HG02870 (cell line): ENCODE measurements at regions not wholly inside any gene's neighbourhood (a gene's known extent, or its start where the extent isn't known, plus 50 kb on each side); places are given as distances from the start of the nearest gene placed in this dataset.

ENCODE experiments used
- ATAC-seq: cut with Tn5 transposase; IDR thresholded peaks from one replicate; pipeline ENCODE4 v1.9.1; 2021; ENCODE audit warnings: mild to moderate bottlenecking, moderate library complexity; ENCODE audit not compliant: unreplicated experiment

DNA sequence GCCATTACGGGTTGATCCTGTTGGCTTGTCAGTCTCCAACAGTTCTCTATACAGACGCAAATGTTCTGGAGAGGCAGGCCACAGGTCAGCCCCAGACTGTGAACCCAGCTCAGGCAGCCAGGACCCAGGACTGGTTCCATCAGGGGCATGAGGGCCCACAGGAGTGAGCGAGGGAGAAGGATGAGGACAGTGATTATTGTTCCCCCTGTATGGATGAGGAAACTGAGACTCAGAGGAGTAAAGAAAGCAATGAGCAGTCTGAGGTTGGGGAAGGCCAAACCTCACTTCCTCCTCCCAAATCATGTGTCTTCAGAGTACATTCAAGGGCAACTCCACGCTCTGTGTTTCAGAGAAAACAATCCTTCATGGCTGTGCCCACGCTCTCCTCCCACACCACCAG is 121.9 kb downstream of the RPLP1 start:
- ATAC-seq, result no peak

DNA sequence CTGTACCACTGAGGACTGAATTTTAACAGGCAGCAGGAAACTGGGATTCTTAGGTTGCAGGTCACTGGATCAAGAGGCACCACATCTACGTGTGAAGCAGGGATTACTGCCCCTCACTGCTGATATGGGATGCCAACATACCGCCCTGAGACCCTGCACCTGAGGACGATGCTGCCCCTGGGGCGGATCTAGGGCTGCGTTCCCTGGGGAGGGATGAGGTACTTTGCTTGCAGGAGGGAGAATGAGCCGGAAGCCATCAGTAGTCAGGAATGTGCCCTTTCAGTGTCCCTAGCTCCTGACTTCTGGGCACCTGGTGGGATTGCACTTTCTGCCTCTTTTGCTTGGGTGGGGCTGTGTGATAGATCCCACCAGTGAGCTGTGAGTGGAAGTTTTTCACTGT is 122.8 kb downstream of the RPLP1 start:
- no peak for ATAC-seq

DNA sequence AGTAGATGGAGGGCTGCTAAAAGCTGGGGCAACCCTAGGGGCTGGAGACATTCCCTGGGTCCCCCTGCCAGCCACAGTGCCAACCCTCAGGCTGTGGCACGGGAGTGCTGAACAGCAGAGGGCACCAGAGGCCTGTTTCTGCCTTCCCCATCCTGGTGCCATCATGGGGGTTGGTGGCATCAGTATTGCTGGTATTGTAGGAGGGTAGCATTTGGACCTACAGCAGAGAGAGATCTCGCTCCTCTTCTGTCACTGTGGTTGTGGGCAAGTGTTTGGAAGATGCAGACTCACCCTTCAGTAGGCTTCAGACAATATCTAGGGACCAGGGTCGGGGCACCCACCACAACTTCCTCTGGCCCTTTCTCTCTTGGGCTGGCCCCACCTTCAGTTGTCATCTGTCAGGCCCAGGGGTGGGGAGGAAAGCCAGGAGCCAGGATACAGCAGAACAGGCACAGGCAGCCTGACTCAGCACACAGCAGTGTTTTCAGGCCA is 123.5 kb downstream of the RPLP1 start:
- ATAC-seq, result no peak

- no peak for ATAC-seq
Measured at GRCh38 chr15:69576948-69577351, 124.3 kb downstream of the RPLP1 start.

DNA sequence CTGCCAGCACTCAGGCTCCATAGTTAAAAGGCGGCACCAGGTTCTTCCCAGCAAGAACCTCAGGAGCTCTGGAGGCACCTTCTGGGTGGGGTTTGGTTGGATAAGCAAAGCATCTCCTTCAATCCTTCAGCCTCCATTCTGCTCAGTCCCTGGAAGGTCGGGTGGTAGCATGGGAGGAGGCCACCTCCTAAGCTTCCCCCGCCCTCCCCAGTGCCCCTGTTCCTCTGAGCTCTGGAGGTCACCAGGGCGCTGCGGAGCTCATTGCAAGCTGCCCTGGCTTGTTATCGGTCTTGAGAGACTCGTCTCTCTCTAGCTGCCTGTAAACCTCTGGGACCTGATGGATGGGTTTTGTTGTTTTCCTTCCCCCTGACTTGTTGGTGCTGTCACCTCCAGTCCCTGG is 124.8 kb downstream of the RPLP1 start:
- no peak for ATAC-seq

DNA sequence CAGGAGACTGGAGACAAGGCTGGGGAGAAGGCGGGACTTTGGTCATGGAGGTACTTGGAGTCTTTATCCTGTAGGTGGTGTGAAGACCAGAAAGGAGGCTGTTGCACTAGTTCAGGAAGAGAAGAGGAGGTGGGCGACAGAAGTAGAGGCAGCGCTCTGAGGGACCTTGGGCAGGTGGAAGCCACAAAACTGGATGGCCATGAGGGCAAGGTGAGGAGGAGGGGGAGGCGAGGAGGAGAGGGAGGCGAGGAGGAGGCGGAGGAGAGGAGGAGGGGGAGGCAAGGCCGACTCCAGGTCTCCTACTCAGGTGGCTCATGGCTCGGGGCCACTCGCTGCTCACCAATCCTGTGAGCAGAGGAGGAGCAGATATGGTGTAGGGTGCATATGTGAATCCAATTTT is 125.6 kb downstream of the RPLP1 start:
- ATAC-seq, result no peak

DNA sequence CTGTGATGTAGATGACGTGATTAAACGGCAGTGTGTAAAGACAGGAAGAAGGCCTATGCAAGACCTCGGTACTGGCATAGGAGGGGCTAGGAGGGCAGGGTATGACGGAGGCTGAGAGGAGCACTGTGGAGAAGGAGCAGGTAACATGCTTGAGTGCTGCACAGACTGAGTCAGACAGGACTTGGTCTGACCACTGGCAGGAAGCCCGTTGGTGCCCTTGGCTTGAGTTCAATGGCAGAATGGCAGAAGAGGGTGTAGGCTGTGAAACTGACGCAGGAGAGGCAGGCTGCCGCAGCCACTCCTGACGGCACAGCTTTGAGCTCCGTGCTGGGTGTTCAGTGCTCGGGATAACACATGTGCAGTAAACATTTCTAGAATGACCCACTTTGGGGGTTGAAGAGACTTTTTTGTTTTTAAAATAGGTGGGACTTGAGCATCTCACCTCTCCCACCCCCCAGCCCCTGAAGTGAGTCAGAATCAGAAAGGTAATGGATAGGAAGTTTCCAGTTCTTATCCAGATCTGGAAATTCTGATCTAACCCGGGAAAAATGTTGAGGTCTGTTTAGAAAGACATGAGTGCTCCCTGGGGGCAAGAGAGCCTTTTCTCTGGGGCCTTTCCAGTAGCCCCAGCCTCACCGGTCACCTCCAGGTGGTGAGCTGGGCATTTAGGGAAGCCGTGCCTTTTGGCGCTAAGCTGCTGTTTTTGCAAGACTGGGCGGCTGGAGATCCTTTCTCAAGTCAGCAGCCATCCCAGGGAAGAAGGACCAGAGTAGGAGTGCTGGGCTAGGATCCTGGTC is 126.4 kb downstream of the RPLP1 start:
- no peak for ATAC-seq

DNA sequence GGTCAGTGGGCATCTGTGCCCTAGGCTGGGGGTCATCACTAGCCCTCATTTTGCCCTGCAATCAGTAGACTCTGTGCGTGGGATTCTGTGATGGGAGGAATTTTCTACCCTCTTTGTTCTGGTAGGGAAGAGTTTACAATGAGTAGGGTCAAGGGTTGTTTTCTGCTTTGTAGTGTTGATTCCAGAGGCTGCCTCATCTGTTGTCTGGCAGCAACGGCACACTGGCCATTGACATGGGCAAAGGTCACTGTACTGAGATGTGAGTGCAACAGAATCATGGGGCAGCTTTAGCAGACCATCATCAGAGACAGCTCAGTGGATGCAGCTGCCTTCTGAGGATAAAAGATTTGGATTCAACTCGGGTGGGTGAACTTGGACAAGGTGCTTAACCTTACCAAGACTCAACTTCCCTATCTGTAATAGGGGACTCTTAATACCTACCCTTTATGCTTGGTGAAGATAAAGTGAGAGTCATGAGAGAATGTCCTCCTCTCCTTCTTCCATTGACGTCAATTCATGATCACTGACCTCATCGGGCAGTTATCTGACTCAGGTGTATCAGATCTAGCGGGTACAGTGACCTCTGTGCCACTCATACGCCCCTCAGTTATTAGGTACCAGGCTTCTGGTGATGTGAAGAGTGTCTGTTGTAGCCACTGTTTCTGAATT is 127.5 kb downstream of the RPLP1 start:
- no peak for ATAC-seq

GRCh38 chr15:69583626-69584025 is 131.0 kb downstream of the RPLP1 start:
- no peak for ATAC-seq

DNA sequence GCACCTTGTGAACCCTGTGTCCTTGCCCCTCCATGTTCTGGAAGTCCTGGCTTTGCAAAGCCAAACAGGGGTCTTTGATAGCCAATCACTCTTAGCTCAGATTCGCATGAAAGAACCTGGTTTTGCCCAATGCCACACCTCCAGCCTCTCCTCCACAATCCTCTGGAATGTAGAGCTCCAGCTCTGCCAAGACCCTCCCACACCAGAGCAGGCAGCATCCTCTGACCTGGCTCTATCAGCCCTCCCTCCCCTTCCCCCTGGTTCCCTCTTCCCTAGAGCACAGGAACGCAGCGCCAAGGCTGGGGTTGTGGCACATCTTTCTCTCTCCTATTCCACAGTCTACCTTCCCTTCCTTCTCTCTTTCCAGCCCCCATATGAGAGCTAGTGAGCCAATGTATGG is 133.3 kb downstream of the RPLP1 start:
- ATAC-seq, result no peak

DNA sequence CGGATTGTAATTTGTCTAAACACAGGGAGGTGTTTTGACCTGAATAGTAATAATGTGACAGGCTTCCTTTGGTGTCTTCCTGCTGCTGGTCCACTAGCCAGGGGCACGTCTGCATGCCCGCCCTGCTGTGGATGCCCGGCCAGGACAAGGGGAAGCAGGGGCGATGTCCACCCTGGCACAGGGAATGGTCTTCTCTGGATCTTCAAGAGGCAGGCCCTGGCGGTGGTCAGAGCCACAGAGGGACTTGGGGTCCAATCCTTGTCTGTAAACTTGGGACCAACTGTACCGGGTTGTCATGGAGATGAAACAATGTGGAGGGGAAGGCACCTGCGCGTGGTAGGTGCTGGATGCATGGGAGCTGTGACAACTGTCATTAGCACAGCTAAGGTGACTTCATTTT is 134.1 kb downstream of the RPLP1 start:
- no peak for ATAC-seq

DNA sequence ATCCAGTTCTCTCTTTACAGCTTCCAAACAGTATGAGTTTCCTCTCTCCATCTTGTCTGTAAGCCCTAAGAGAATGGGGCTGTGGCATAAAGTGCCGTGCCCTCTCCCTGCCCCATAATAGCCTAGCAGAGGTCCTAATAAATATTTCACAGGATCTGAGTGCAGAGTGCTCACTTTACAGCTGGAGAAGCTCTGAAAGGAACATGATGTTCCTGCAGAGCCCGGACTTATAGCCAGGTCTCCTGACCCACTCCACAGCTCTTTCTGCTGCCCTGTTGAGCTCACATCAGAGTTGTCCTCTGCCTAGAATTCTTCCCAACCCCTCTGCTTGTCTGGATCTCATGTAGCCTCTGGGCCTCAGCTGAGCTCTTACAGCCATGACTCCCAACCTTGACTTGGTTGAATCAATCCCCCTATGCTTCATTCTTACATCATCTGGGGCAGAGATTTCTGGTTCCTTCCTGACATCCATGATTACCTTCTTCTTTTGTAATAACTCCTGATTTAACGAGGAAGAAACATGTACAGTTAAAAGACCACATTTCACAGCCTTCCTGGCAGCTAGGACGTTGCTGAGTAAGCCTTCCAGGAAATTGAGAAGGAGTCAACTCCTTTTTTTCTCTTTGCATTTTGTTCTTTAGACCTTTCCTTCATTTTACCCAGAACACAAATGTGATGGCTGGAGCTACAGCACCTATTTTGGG is 135.3 kb downstream of the RPLP1 start:
- ATAC-seq, result no peak

- no peak for ATAC-seq
Measured at GRCh38 chr15:69590201-69590710, 137.6 kb downstream of the RPLP1 start.

DNA sequence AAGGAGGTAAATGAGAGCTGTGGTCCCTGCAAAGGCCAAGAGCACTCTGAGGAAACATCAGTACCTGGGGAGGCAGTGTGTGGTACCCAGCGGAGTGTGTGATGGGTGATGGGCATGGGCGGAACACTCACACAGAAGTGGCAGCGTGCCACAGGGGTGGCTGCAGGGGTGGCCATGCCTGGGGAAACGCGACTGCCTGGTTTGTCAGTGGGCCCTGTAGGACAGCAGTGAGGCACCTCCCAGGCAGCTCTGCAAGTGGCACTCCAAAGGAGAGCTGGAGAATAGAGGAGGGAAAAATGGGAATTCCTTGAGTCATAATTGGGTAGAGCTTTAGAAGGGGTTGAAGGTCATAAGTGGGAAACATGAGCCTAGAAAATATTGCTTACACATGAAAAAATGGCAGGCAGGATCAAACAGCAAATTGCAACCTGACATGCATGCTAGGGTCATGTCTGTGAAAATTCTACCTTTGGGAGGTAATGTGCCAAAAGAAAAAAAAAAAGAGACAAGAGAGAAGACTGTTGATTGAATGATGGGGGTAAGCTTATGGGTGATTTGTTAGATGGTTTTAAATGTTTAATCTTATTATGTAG is 138.4 kb downstream of the RPLP1 start:
- no peak for ATAC-seq

DNA sequence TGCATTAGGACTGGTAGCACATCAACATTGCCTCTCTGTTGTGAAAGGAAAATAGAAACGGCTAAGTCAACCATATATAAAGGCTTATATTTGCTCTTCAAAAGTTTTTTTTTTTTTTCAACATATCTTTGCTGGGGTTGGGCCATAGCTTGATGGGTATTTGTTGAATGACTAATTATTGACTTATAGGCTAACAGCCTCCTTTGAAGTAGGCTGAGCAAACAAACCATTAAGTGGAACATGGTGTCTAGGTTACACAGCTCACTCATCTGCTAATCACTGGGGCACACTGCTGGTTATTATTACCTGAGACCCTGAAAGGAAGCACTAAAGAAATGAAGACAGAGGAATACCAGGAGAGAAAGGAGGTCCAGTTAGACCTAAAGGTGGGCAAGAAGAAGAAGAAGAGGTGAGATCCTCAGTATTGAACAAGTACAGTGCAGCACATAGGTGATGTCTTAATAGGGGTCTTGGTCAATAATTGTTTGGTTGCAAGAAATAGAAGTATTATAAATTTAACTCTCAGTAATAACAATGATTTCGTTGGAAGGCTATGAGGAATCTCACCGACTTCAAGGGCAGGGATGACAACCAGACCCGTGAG is 139.4 kb downstream of the RPLP1 start:
- no peak for ATAC-seq

DNA sequence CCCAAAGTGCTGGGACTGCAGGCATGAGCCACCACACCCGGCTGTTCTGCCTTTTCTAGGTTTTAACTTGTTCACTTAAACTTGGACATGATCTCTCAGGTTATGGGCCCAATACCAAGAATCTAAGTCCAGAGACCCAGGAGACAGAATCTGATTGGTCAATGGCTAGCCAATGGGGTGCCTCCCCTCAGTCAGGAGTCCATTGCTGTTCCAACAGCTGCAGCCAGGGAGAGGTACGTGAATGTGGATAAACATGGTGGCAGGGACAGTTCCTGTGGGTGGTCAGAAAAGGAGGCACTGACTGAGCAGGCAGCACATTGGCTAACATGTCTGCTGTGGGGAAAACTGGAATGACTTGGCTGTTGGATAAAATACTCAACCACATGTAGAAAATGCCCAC is 140.3 kb downstream of the RPLP1 start:
- ATAC-seq, result no peak

- ATAC-seq, result no peak
Measured at GRCh38 chr15:69593488-69593887, 140.9 kb downstream of the RPLP1 start.

DNA sequence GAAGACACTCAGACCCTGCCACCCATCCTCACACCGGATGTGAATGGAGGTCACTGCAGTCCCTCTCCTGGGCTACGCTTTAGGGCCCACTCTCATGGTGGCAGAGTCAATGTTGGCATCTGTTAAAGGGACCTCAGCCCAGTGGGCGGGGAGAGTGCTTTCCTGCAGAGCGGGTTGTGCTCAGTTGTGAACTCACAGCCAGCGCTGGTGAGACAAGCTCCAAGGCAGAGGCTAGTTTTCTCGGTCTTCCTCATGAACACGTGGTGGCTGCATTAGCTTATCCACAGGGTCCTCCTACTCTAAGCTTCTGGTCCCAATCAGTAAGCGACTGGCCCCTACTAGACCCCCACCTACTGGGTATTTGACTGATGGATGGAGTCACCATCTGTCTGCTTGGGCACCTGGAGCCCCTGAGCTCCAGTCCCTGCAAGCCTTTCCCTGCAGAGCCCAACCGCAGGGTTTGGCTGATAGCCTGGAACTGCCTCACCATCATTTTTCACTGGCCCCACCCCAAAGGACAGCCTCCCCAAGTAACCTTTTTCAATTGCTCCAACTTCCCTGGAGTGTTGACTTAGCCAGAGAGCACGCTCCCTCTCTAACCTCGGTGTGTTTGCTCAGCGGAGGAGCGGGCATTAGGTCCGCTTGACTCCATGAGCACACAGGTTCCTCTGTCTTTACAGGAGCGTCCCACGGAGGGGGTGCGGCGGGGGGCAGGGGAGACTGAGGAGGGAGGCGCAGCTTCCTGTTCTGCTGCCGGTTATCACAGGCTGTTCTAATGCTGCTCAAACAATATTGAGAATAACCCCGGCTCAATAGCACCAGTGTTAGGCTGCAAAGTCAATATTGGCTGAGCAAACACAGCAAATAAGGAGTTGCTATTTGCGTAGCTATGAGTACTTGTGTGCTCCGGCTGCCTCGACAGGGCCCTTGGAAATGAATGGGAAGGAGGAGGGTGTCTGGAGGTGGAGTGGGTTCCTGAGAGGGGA is 141.7 kb downstream of the RPLP1 start:
- ATAC-seq, result no peak

DNA sequence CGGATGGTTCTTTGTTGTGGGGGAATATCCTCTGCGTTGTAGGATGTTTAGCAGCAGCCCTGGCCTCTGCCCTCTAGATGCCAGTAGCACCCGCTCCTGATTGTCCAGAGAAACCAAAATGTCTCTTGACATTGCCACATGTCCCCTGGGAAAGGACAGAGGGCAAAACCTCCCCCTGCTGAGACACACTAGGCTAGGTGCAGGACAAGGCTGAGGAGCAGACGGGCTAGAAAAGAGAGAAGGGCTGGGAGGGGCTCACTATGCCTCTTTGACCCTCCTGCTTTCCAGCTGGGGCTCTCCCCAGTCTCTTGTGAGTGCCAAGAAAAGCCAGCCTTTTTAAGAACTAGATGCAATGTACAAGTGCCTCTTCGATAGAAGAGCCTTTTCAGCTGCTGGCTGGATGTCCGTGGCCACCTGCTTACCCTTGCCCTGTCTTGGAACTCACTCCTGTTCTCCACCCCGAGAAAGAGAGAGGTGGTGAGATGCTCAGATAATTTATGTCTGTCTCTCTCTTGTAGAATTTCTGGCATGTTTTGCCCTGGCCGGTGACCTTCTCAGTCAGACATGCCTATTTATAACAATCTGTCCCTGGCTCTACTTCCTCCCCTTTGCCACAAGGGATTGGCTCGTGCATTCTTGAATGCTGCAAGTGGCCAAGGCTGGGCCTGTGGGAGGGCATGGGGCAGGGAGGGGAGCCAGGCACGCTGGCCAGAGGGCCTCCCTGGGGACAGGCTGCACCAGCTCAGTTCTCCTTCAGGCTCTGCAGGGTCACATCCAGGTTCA is 142.6 kb downstream of the RPLP1 start:
- ATAC-seq, result no peak
